Pancreas (tissue), 10 donors: ENCODE measurements at regions not wholly inside any gene's neighbourhood (a gene's known extent, or its start where the extent isn't known, plus 50 kb on each side); places are given as distances from the start of the nearest gene placed in this dataset.

ENCODE experiments used
- ATAC-seq, 4 donors: fragments of 200-7000 bp; cut with Tn5 transposase; one replicate each; pipeline versions ENCODE4 v1.8.0 to v1.9.1; 2020; ENCODE audit warnings: mild to moderate bottlenecking in 4 of 4, moderate library complexity in 4 of 4
- DNase-seq, 6 donors: peaks; one replicate each; pipeline ENCODE4 v3.0.0-alpha.2; 2020
- FAIRE-seq: peaks from 2 replicates; lab custom pipeline; 2012; peaks lifted over from hg19 to GRCh38; lab: Jason Lieb, UNC
- H3K27ac ChIP-seq, 4 donors: fragments of 200-600 bp; sonication (generic); 1 replicate in 3 of 4; 2 replicates in 1 of 4; pipeline versions ENCODE4 v1.5.0 to v1.8.0; 2020
- H3K27me3 ChIP-seq, 4 donors: fragments of 200-600 bp; one replicate each; pipeline ENCODE4 v1.8.0; 2021
- H3K36me3 ChIP-seq, 3 donors: fragments of 200-600 bp; sonication (generic) in 1 of 3; one replicate each; pipeline versions ENCODE4 v1.5.0 to v1.8.0; 2020 to 2021
- H3K4me1 ChIP-seq, 3 donors: fragments of 200-600 bp; one replicate each; pipeline ENCODE4 v1.8.0; 2021
- H3K4me3 ChIP-seq, 4 donors: fragments of 200-600 bp; sonication (generic) in 2 of 4; one replicate each; pipeline versions ENCODE4 v1.5.0 to v1.8.0; 2020 to 2021
- H3K9me3 ChIP-seq, 4 donors: fragments of 200-600 bp; one replicate each; pipeline ENCODE4 v1.8.0; 2021
- CTCF ChIP-seq, 4 donors: fragments of 200-600 bp; sonication (generic) in 3 of 4; IDR thresholded peaks; one replicate each; pipeline versions ENCODE4 v1.5.0 to v1.8.0; 2021; ENCODE audit warnings: antibody characterized with exemption in 4 of 4
- WGBS, 2 donors: extraction: QIAGEN DNeasy Blood & Tissue Kit; methylation state at CpG; one replicate each; pipeline ENCODE4 v1.1.7; 2013; 5-methylcytosine and 5-hydroxymethylcytosine counted together
- intact Hi-C, 3 donors: fragments of 100-400 bp; cut with DNase I; formaldehyde crosslinking; loops; one replicate each; pipeline versions ENCODE4 v1.11.1 to v1.14.2; 2022
- donor health status: healthy with polysubstance abuse.
- donor health status: DM: no; HTN: no; CAD: no; lungs with moderate emphysema.
- donor health status: DM: no; HTN: no; CAD: no.
- donor health status: control.
- donor health status: control.
- donor health status: Bipolar disorder and iron deficiency.
- donor health status: DM: yes; HTN: yes; CAD: no.
- donor health status: DM: no; HTN: no; CAD: no.
- donor health status: DM: no; HTN: no; CAD: no.
- donor health status: DM: yes; HTN: yes; CAD: no.

GRCh38 chr10:28250782-28251181 lies 52.1 kb downstream of the MPP7 start:
- intact Hi-C loops: loop anchor here in 1 of 3 donors (5.0 kb wide), 1 partner anchor 132 kb away; no protein-coding TSS in a partner anchor
- Histone ChIP-seq H3K27ac (no peak overlapping the region), H3K4me1 (peaks cover 0 to 12% (median 5%) of the 10 kb centered on the region in 3 donors), H3K27me3 (no peaks in the 10 kb centered on the region), H3K36me3 (no peaks in the 10 kb centered on the region), H3K9me3 (no peaks in the 10 kb centered on the region), H3K4me3 (no peak overlapping the region)
- DNase-seq (no peak), ATAC-seq (peak; percentile 49 to 81 (median 70)), FAIRE-seq (peak; percentile 97)
- peak in 3 of 4 donors; percentile 37 to 58 (median 37) for TF ChIP-seq CTCF (IDR thresholded peaks at IDR 0.05)

GRCh38 chr10:28250358-28250757 lies 52.5 kb downstream of the MPP7 start:
- DNase-seq: no peak
- no peak overlapping the region for H3K4me3 ChIP-seq
- no peaks in the 10 kb centered on the region for H3K9me3 ChIP-seq
- H3K27ac ChIP-seq: no peak overlapping the region
- H3K27me3 ChIP-seq: no peaks in the 10 kb centered on the region
- peaks cover 0 to 12% (median 5%) of the 10 kb centered on the region in 3 donors for H3K4me1 ChIP-seq
- intact Hi-C loops: loop anchor here in 1 of 3 donors (5.0 kb wide), 1 partner anchor 132 kb away; no protein-coding TSS in a partner anchor
- FAIRE-seq: no peak
- ATAC-seq: no peak
- no peaks in the 10 kb centered on the region for H3K36me3 ChIP-seq
- no peak for TF ChIP-seq CTCF (IDR thresholded peaks at IDR 0.05)
- 45 to 53% methylated on average over 4 of the region's 4 CpGs for WGBS, 2 donors

- 39 to 45% methylated on average over 6 of the region's 6 CpGs for whole genome bisulfite sequencing, 2 donors
- Histone ChIP-seq H3K36me3 (no peaks in the 10 kb centered on the region), H3K27ac (no peak overlapping the region), H3K4me1 (peaks cover 0 to 7% (median 5%) of the 10 kb centered on the region in 3 donors), H3K4me3 (no peak overlapping the region), H3K9me3 (no peaks in the 10 kb centered on the region), H3K27me3 (no peaks in the 10 kb centered on the region)
- intact Hi-C loops: loop anchor here in 1 of 3 donors (5.0 kb wide), 1 partner anchor 133 kb away; no protein-coding TSS in a partner anchor
- peak in 3 of 6 donors; percentile 26 to 32 (median 28) for DNase-seq
- TF ChIP-seq CTCF (IDR thresholded peaks at IDR 0.05): no peak
- no peak for FAIRE-seq
- peak; percentile 30 to 65 (median 50) for ATAC-seq
These were observed 53.4 kb downstream of the MPP7 start for GRCh38 chr10:28249512-28249911.

GRCh38 chr10:28248092-28248491 lies 54.8 kb downstream of the MPP7 start:
- ATAC-seq: peak in 2 of 4 donors; percentile 17 to 33
- whole genome bisulfite sequencing, 2 donors: 67 to 87% methylated on average over 8 of the region's 8 CpGs
- no peak for FAIRE-seq

More at GRCh38 chr10:28248092-28248491, 54.8 kb downstream of the MPP7 start:
- peaks cover 0 to 5% (median 2%) of the 10 kb centered on the region in 3 donors for H3K4me1 ChIP-seq
- TF ChIP-seq CTCF (IDR thresholded peaks at IDR 0.05): no peak
- intact Hi-C loops: loop anchor here in 1 of 3 donors (5.0 kb wide), 1 partner anchor 134 kb away; no protein-coding TSS in a partner anchor
- H3K27ac ChIP-seq: no peak overlapping the region
- H3K27me3 ChIP-seq: no peaks in the 10 kb centered on the region
- H3K4me3 ChIP-seq: no peak overlapping the region
- peak in 1 of 6 donors; percentile 19 for DNase-seq
- no peaks in the 10 kb centered on the region for H3K36me3 ChIP-seq
- no peaks in the 10 kb centered on the region for H3K9me3 ChIP-seq
